Gastroesophageal sphincter (tissue), 3 donors: ENCODE measurements at regions not wholly inside any gene's neighbourhood (a gene's known extent, or its start where the extent isn't known, plus 50 kb on each side); places are given as distances from the start of the nearest gene placed in this dataset.

Experiments
- POLR2A ChIP-seq, 2 donors: fragments of 450-650 bp; IDR thresholded peaks; one replicate each; pipeline ENCODE4 v1.6.1; 2017; ENCODE audit warnings: antibody characterized with exemption in 2 of 2, mild to moderate bottlenecking in 2 of 2, moderate library complexity in 1 of 2
- POLR2AphosphoS5 ChIP-seq: sonication (generic); formaldehyde crosslinking; IDR thresholded peaks from one replicate; pipeline ENCODE4 v1.6.1; 2017; ENCODE audit warnings: antibody characterized with exemption
- TF ChIP-seq, protein P1 (sequence below), 4 experiments: fragments of 200-600 bp in 2 of 4; fragments of 450-650 bp in 2 of 4; sonication (generic) in 1 of 4; IDR thresholded peaks; one replicate each; pipeline ENCODE4 v1.5.1; 2017 to 2019; ENCODE audit warnings: antibody characterized with exemption in 4 of 4, mild to moderate bottlenecking in 2 of 4, moderate library complexity in 2 of 4

DNA sequence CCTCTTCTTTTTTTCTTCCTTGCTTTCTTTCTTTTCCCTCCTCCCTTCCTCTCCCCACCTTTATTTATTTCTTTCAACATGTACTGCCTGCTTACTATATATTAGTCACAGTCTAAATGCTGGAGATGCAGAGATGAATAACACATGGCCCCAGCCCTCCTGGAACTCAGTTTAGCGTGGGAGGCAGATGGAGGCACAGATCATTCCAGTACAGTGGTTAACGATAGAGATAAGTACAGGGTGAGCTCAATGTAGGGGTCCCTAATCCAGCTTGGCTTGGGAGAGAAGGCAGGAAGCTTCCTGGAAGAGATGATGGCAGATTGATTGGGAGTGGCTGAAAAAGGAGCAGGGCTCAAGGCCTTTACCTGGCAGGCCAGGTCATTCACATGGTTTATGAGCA lies 55.6 kb upstream of the PPP2R5A start:
- TF ChIP-seq, protein P1, sequence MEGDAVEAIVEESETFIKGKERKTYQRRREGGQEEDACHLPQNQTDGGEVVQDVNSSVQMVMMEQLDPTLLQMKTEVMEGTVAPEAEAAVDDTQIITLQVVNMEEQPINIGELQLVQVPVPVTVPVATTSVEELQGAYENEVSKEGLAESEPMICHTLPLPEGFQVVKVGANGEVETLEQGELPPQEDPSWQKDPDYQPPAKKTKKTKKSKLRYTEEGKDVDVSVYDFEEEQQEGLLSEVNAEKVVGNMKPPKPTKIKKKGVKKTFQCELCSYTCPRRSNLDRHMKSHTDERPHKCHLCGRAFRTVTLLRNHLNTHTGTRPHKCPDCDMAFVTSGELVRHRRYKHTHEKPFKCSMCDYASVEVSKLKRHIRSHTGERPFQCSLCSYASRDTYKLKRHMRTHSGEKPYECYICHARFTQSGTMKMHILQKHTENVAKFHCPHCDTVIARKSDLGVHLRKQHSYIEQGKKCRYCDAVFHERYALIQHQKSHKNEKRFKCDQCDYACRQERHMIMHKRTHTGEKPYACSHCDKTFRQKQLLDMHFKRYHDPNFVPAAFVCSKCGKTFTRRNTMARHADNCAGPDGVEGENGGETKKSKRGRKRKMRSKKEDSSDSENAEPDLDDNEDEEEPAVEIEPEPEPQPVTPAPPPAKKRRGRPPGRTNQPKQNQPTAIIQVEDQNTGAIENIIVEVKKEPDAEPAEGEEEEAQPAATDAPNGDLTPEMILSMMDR (IDR thresholded peaks at IDR 0.05) = no peak
- no peak for TF ChIP-seq POLR2A (IDR thresholded peaks at IDR 0.05)
- TF ChIP-seq POLR2AphosphoS5 = no peak
